Vagina (tissue), 2 donors: ENCODE measurements at regions not wholly inside any gene's neighbourhood (a gene's known extent, or its start where the extent isn't known, plus 50 kb on each side); places are given as distances from the start of the nearest gene placed in this dataset.

Experiments used
- POLR2A ChIP-seq, 2 donors: fragments of 450-650 bp; IDR thresholded peaks; one replicate each; pipeline ENCODE4 v1.6.1; 2017; ENCODE audit warnings: antibody characterized with exemption in 2 of 2, mild to moderate bottlenecking in 2 of 2, moderate library complexity in 2 of 2
- TF ChIP-seq, protein P1 (sequence below), 3 experiments: fragments of 450-650 bp in 2 of 3; fragments of 200-600 bp in 1 of 3; sonication (generic) in 1 of 3; IDR thresholded peaks; one replicate each; pipeline ENCODE4 v1.5.1; 2017 to 2019; ENCODE audit warnings: antibody characterized with exemption in 3 of 3, mild to moderate bottlenecking in 2 of 3, moderate library complexity in 2 of 3

DNA sequence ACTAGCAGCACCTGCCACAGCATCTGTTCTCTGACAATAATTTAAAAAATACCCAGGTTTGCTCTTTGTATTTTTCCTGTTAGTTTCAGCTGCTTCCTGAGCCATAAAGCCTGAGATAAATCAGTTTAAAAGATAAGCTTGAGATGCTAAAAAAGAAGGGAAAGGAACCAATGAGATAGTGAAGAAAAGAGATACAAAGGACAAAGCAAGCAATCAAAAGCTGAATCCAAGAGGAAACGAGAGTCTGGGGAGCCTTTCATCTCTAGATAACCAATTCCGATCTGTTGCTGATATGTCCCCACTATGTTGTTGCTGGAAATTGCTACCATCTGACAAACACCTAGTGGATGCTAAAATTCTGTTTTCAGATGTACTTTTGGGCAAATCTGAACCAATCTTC, 201.4 kb downstream of the RBM43 start:
- TF ChIP-seq, protein P1, sequence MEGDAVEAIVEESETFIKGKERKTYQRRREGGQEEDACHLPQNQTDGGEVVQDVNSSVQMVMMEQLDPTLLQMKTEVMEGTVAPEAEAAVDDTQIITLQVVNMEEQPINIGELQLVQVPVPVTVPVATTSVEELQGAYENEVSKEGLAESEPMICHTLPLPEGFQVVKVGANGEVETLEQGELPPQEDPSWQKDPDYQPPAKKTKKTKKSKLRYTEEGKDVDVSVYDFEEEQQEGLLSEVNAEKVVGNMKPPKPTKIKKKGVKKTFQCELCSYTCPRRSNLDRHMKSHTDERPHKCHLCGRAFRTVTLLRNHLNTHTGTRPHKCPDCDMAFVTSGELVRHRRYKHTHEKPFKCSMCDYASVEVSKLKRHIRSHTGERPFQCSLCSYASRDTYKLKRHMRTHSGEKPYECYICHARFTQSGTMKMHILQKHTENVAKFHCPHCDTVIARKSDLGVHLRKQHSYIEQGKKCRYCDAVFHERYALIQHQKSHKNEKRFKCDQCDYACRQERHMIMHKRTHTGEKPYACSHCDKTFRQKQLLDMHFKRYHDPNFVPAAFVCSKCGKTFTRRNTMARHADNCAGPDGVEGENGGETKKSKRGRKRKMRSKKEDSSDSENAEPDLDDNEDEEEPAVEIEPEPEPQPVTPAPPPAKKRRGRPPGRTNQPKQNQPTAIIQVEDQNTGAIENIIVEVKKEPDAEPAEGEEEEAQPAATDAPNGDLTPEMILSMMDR (IDR thresholded peaks at IDR 0.05) = no peak
- TF ChIP-seq POLR2A (IDR thresholded peaks at IDR 0.05) = no peak
